Middle frontal gyrus (tissue), 1 donor: ENCODE measurements at regions not wholly inside any gene's neighbourhood (a gene's known extent, or its start where the extent isn't known, plus 50 kb on each side); places are given as distances from the start of the nearest gene placed in this dataset.

Source experiments
- DNase-seq: peaks from one replicate; pipeline ENCODE4 v3.0.0-alpha.2; 2015; ENCODE audit warnings: low spot score; ENCODE audit errors: extremely low spot score

DNA sequence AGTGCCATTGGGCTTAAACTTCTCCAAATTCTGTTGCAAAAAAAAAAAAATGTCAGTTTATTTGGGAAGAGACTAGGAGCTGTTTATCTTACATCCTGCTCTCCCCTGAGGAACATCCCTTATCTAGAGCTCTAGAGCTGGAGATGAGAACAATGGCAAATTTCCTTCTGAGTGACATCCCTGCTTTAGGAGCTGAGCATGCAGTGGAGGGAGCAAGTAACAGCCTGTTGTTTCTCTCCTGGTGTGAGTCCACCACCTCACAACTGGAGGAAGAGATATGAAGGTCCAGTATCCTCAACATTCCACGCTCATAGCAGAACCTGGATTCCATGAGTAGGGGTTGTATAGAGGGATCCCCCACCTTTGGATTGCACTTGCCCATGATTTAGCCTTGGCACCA, 676.4 kb downstream of the PCDH18 start:
- no peak for DNase-seq

- no peak for DNase-seq
These were observed 681.8 kb downstream of the PCDH18 start for GRCh38 chr4:136850446-136850845.

DNA sequence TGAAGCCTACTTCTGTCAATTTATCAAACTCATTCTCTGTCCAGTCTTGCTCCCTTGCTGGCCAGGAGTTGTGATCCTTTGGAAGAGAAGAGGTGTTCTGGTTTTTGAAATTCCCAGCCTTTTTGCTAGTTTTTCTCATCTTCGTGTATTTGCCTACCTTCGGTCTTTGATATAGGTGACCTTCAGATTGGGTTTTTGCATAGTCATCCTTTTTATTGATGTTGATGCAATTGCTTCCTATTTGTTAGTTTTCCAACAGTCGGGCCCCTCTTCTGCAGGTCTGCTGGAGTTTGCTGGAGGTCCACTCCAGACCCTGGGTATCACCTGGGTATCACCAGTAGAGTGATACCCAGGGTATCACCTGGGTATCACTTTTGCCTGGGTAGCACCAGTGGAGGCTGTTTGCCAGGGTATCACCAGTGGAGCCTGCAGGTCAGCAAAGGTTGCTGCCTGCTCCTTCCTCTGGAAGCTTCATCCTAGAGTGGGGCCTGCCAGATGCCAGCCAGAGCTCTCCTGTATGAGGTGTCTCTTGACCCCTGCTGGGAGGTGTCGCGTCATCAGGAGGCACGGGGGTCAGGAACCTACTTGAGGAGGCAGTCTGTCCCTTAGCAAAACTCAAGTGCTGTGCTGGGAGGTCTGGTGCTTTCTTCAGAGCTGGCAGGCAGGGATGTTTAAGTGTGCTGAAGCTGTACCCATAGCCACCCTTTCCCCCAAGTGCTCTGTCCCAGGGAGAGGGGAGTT, 684.2 kb downstream of the PCDH18 start:
- DNase-seq, result no peak

- no peak for DNase-seq
These were observed 690.8 kb downstream of the PCDH18 start for GRCh38 chr4:136841526-136841925.

GRCh38 chr4:136838607-136839006, 693.7 kb downstream of the PCDH18 start:
- DNase-seq, result no peak

GRCh38 chr4:136831553-136831952, 700.7 kb downstream of the PCDH18 start:
- DNase-seq, result no peak

DNA sequence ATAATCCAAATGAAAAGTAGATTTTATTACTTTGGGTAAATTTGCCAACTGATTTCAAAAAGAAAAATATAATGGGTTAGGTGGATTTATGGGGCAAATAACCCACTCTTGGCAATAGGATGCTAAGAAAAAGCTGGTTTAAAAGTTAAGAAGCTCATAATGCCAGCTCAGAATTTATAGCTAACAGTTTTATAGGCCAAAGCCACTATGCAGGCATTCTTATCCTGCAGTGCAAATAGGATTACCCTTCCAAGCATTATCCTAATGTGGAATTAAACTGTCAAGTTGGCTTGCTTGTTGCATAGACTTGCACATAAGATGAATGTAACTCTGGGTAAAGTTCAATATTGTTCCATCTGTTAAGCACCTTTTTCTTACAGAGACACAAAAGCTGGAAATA, 703.0 kb downstream of the PCDH18 start:
- DNase-seq, result no peak

DNA sequence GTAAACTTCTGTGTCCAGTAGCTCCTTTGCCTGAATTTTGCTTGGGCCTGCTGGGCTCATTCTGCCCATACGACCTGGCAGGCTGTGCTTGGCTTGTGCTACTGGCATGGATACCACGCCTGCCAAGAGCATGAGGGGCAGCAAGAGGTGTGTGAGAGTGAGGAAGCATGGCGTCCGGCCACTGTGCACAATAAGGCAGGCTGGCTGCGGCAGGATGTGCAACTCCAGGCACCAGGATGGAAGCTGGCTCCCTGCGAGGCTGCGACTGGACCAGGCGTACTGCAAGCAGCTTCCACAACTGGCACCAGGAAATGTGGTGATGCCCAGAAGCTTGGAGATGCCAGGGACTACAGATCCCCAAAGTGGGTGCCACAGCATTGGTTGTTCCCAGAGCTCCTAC, 709.3 kb downstream of the PCDH18 start:
- no peak for DNase-seq

DNA sequence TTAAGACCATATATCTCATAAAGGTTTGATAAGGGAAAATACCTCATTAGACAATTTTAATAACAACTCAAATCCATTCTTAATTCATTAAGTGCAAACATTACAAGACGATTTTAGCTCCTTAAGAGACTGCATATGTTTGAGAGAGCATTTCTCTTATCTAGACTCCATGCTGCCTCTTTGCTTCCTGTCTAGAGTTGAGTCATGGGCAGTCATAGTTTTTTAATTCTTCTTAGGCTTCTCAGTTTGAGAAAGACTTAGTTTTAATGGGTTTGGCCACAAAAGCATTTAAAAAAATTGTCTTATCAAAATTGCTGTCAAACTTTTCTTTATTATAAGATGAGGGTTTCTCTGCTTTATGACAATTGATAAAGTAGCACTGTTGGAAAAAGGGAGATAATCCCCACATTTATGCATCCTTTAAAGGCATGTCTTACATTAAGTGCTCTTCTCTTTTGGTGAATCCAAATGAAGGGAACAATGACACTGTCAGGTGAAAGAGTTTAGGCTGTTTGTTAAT, 713.4 kb downstream of the PCDH18 start:
- DNase-seq, result no peak

DNA sequence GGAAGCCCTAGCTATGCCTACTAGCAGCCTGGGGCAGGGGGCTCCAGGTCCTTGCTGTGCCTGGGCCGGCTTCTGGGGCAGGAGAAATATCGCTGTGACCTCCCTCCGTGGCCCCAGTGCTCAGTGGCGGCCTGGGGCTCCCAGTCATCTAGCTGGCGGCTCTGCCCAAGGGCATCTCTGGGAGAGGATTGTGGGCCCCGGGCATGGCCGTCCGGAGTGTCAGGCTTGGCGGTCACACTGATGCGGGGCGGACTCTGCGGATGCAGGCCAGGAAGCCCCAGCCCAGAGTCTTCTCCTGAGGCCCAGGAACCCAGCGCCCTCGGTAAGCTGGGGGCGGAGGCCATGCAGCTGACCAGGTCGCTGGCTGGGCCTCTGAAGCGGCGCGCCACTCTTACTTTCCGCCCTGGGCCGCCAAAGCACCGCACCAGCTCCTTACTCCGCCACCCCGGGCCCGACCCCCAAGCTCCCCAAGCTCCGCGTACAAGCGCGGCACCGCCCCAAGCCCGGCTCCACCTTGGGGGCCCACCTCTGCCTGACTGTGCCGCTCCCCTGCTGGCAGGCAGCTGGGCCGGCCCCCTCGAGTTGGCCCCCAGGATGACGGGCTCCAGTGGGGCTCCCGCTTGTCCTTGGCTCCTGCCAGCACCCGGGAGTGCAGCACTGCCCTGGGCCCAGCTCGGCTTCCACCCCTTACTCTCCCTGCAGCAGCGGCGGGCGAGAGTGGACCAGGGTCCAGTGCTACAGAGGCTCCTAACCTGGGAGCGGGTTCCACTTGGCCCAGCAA, 720.0 kb downstream of the PCDH18 start:
- no peak for DNase-seq

GRCh38 chr4:136811496-136812077, 720.7 kb downstream of the PCDH18 start:
- no peak for DNase-seq

GRCh38 chr4:136810626-136811025, 721.7 kb downstream of the PCDH18 start:
- no peak for DNase-seq

GRCh38 chr4:136806844-136807243, 725.5 kb downstream of the PCDH18 start:
- no peak for DNase-seq

DNA sequence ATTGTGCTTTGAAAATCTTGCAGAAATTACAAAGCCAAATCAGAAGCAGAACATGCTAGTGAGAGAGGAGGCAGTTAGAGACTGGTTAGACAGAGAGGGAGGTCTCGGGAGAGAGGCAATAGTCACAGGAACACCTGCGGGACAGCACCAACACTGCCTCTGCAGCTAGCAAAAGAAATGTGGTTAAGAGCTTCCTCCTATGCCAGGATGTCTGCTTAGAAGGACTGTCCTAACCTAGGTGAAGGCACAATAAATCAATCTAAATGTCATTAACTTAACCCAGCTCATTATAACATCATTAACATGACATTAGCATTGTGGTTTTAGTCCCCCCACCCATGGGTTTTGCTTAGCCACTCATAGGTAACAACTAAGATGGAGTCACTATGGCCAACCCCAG, 726.7 kb downstream of the PCDH18 start:
- DNase-seq, result no peak

DNA sequence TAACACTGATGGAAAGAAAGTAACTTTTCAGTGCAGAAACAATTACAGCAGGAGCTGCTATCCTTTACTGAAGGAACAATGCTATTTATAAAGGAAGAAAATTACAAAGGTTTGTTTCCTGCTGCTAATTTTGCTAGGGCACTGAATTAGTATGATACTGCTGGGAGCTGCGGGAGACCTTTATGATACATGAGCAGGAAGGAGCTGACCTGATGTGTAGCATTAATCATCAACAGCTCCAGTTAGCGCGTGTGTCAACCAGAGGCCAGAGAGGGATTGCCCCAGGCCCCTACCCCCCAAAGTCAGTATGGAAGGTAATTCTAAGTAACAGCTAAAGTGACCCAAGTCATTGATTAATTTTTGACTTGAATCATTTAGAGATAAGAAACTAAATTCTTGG, 728.9 kb downstream of the PCDH18 start:
- DNase-seq, result no peak

DNA sequence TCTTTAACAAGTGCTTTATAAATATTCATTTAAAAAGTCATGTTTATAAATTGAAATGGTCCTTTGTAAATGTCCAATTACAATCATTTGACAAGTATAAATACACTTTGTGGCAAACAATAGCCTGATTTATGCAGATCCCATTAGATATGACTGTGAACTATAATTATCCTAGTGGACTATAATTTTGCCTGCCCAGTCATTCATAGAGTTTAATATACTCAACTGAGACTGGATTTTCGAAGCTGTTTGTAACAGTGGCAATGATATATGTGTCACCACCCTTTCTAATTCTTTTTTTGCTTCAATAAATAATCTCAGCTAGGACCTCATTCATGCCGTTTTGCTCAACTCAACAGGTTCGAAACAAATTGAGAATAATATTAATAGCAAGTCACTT, 732.0 kb downstream of the PCDH18 start:
- no peak for DNase-seq

DNA sequence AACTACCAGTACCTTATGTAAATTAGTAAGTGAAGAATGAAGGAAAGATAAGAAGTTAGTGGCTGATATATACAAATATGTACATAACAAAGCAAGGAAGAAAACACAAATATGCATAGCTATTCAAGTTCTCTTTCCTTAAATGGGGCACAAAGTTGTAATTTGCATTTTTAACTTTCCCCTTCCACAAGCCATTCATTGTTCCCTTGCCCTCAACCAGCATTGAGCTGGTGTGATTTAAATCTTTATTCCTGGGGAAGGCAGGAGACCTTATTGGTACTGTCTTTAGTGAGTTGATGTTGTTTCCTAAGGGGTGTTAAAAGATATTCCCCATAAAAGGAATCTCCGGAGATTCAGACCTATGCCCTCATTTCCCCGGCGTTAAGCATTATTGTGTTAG, 735.3 kb downstream of the PCDH18 start:
- DNase-seq, result no peak

DNA sequence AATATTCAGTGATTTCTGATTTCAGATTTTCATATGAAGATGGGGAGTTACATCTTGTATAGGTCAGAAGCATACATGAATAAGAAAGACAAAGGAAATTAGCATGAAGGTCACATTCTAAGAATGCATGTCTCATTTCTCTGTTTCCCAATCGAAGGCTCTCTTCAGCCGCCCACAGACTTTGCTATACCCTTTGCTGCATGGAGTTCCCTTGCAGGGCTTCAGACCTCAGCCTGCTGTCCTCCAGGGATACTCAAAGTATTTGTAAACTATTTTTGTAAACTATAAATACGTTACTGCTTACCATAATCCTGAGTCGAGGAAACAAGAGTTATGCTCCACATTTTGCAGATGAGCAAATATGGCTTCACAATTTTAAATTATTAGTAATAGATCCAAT, 738.4 kb downstream of the PCDH18 start:
- no peak for DNase-seq

- DNase-seq, result no peak
These were observed 748.0 kb downstream of the PCDH18 start for GRCh38 chr4:136784326-136784725.

- no peak for DNase-seq
These were observed 762.6 kb downstream of the PCDH18 start for GRCh38 chr4:136769717-136770116.

- DNase-seq, result no peak
These were observed 763.4 kb downstream of the PCDH18 start for GRCh38 chr4:136768925-136769275.

GRCh38 chr4:136768213-136768924, 763.9 kb downstream of the PCDH18 start:
- DNase-seq, result no peak
